K562 (cell line): ENCODE measurements at regions not wholly inside any gene's neighbourhood (a gene's known extent, or its start where the extent isn't known, plus 50 kb on each side); places are given as distances from the start of the nearest gene placed in this dataset.

Experiments
- ATAC-seq: fragments of 200-7000 bp; cut with Tn5 transposase; 3 replicates; pipeline ENCODE4 v1.9.1; 2020; ENCODE audit warnings: moderate library complexity
- BruUV-seq: library from RNA; stranded (reverse); fragments of 400-500 nt; replicated peaks from 2 replicates; lab custom pipeline; 2021; lab: Mats Ljungman, UMichigan
- CTCF ChIA-PET: fragments of 300-600 bp; formaldehyde crosslinking; extraction: SDS; loops from one replicate; lab custom pipeline; 2021; ENCODE audit warnings: low intra/inter-chr PET ratio; lab: Yijun Ruan, JAX
- POLR2A ChIA-PET: fragments of 300-600, 350-650 bp; sonication (Branson Sonifier 250); formaldehyde crosslinking; extraction: SDS; loops from one replicate; lab custom pipeline; 2021; ENCODE audit warnings: antibody characterized with exemption, inconsistent platforms; lab: Yijun Ruan, JAX
- DNase-seq, 4 experiments: peaks; one replicate each; pipeline versions ENCODE4 v3.0.0 to v3.0.0-alpha.2; 2011 to 2018; ENCODE audit warnings: low spot score in 3 of 4, mixed read lengths in 3 of 4; ENCODE audit errors: extremely low read depth in 1 of 4
- FAIRE-seq: peaks from 2 replicates; lab custom pipeline; 2011; peaks lifted over from hg19 to GRCh38; lab: Jason Lieb, UNC
- H2AFZ ChIP-seq: 2 replicates; pipeline ENCODE4 v1.6.0; 2011; ENCODE audit warnings: low read depth, low read length, control low read depth, inconsistent platforms
- H3K27ac ChIP-seq: fragments of 200-600 bp; 3 replicates; pipeline ENCODE4 v1.8.0; 2011; ENCODE audit warnings: low read depth, mild to moderate bottlenecking, control low read depth, inconsistent platforms, low read length, moderate library complexity, mixed read lengths; ENCODE audit errors: extremely low read depth
- H3K27me3 ChIP-seq, 2 experiments: fragments of 300-600 bp in 1 of 2; 2 replicates in 1 of 2; 3 replicates in 1 of 2; pipeline versions ENCODE4 v1.6.0 to v1.8.0; 2011; ENCODE audit warnings: inconsistent platforms in 2 of 2, low read length in 2 of 2, mild to moderate bottlenecking in 1 of 2, mixed read lengths in 1 of 2, moderate library complexity in 1 of 2; ENCODE audit not compliant: control insufficient read depth in 2 of 2, insufficient read depth in 2 of 2
- H3K36me3 ChIP-seq: fragments of 300-600 bp; 3 replicates; pipeline ENCODE4 v1.8.0; 2011; ENCODE audit warnings: mild to moderate bottlenecking, low read length, inconsistent platforms; ENCODE audit not compliant: control insufficient read depth, insufficient read depth
- H3K4me1 ChIP-seq, 2 experiments: fragments of 200-600 bp in 1 of 2; replicated peaks in 1 of 2; 2 replicates in 1 of 2; 3 replicates in 1 of 2; pipeline versions ENCODE4 v1.5.1 to v1.8.0; 2011; ENCODE audit warnings: inconsistent platforms in 2 of 2, low read length in 2 of 2, mild to moderate bottlenecking in 1 of 2, mixed read lengths in 1 of 2, moderate library complexity in 1 of 2; ENCODE audit not compliant: control insufficient read depth in 2 of 2, insufficient read depth in 2 of 2
- H3K4me2 ChIP-seq: 2 replicates; pipeline ENCODE4 v1.6.1; 2011; ENCODE audit warnings: low read length, control low read depth, inconsistent platforms, mixed read lengths; ENCODE audit not compliant: insufficient read depth
- H3K4me3 ChIP-seq: fragments of 200-600 bp; sonication (generic), shearing (Covaris generic); 2 replicates; pipeline ENCODE4 v1.5.1; 2016; ENCODE audit warnings: control low read depth, inconsistent platforms
- H3K79me2 ChIP-seq: fragments of 200-600 bp; 3 replicates; pipeline ENCODE4 v1.8.0; 2011; ENCODE audit warnings: low read length, inconsistent platforms; ENCODE audit not compliant: control insufficient read depth, insufficient read depth
- H3K9ac ChIP-seq, 2 experiments: 2 replicates each; pipeline versions ENCODE4 v1.6.0 to v1.6.1; 2011; ENCODE audit warnings: low read depth in 2 of 2, low read length in 2 of 2, control low read depth in 1 of 2, inconsistent platforms in 1 of 2, mild to moderate bottlenecking in 1 of 2, mixed read lengths in 1 of 2; ENCODE audit not compliant: insufficient read depth in 1 of 2
- H3K9me1 ChIP-seq: one replicate; pipeline ENCODE4 v1.6.0; 2011; ENCODE audit warnings: inconsistent platforms, mild to moderate bottlenecking, low read length, moderate library complexity; ENCODE audit not compliant: control insufficient read depth, insufficient read depth
- H3K9me3 ChIP-seq: replicated peaks from 2 replicates; pipeline ENCODE4 v1.5.1; 2011; ENCODE audit warnings: low read depth, low read length, inconsistent platforms; ENCODE audit not compliant: control insufficient read depth, insufficient read depth
- H4K20me1 ChIP-seq: replicated peaks from 2 replicates; pipeline ENCODE4 v1.6.1; 2011; ENCODE audit warnings: low read length, inconsistent platforms, mixed read lengths; ENCODE audit not compliant: control insufficient read depth, insufficient read depth
- EP400 ChIP-seq: fragments of 450-650 bp; IDR thresholded peaks from 2 replicates; pipeline ENCODE4 v1.6.1; 2017; ENCODE audit warnings: antibody characterized with exemption, mild to moderate bottlenecking, moderate library complexity
- FOXK1 ChIP-seq: sonication (generic); formaldehyde crosslinking; IDR thresholded peaks from 2 replicates; pipeline ENCODE4 v1.8.0; 2022; ENCODE audit warnings: missing genetic modification reagents, mild to moderate bottlenecking, borderline replicate concordance
- HNRNPL ChIP-seq: fragments of 200-400 bp; formaldehyde crosslinking; IDR thresholded peaks from 2 replicates; pipeline ENCODE4 v1.6.1; 2017; ENCODE audit warnings: low read depth, mild to moderate bottlenecking, low read length
- KLF6 ChIP-seq: fragments of 250-450 bp; sonication (Bioruptor Pico); IDR thresholded peaks from 2 replicates; pipeline ENCODE4 v1.4.0; 2020; ENCODE audit warnings: mild to moderate bottlenecking, moderate library complexity, borderline replicate concordance
- MEIS2 ChIP-seq: fragments of 450-650 bp; IDR thresholded peaks from 2 replicates; pipeline ENCODE4 v1.6.1; 2014; ENCODE audit warnings: mild to moderate bottlenecking; ENCODE audit not compliant: partially characterized antibody
- MIER1 ChIP-seq: fragments of 450-650 bp; IDR thresholded peaks from 2 replicates; pipeline ENCODE4 v1.6.1; 2016; ENCODE audit warnings: antibody characterized with exemption, mild to moderate bottlenecking, low read depth
- RBM39 ChIP-seq: fragments of 200-400 bp; formaldehyde crosslinking; optimal IDR thresholded peaks from 2 replicates; pipeline ENCODE3; 2018; ENCODE audit warnings: low read depth, low read length
- TCF7L2 ChIP-seq: fragments of 150-350 bp; IDR thresholded peaks from 2 replicates; pipeline ENCODE4 v1.6.1; 2016; ENCODE audit warnings: low read depth, mild to moderate bottlenecking, low read length, moderate library complexity
- ZNF232 ChIP-seq: sonication (generic); formaldehyde crosslinking; IDR thresholded peaks from 2 replicates; pipeline ENCODE4 v1.8.0; 2022; ENCODE audit warnings: mild to moderate bottlenecking, missing genetic modification reagents
- ZNF316 ChIP-seq: fragments of 450-650 bp; IDR thresholded peaks from 2 replicates; pipeline ENCODE4 v1.6.1; 2016
- ZNF41 ChIP-seq: fragments of 250-450 bp; sonication (Bioruptor Pico); conservative IDR thresholded peaks from 2 replicates; pipeline ENCODE4 v1.4.0; 2020; ENCODE audit warnings: mild to moderate bottlenecking
- ZNF436 ChIP-seq: fragments of 250-450, 450-650 bp; sonication (Bioruptor Pico); formaldehyde crosslinking; IDR thresholded peaks from 2 replicates; pipeline ENCODE4 v1.7.0; 2020; ENCODE audit warnings: mild to moderate bottlenecking
- ZNF707 ChIP-seq: fragments of 250-450 bp; sonication (Bioruptor Pico); conservative IDR thresholded peaks from 2 replicates; pipeline ENCODE4 v1.8.0; 2022; ENCODE audit warnings: inconsistent platforms, mild to moderate bottlenecking, moderate library complexity
- ZSCAN29 ChIP-seq: fragments of 450-650 bp; IDR thresholded peaks from 2 replicates; pipeline ENCODE4 v1.6.1; 2017
- WGBS: fragments of 100-300 bp; shearing (Covaris generic); methylation state at CpG from one replicate; pipeline ENCODE4 v1.1.6; 2016; ENCODE audit warnings: low coverage, mixed read lengths; ENCODE audit not compliant: insufficient coverage; ENCODE audit errors: missing lambda C conversion rate; 5-methylcytosine and 5-hydroxymethylcytosine counted together
- in situ Hi-C: fragments of 300-500 bp; cut with MboI; formaldehyde crosslinking; loops from 4 replicates; pipeline ENCODE4 v1.15.0; 2018; ENCODE audit warnings: inconsistent platforms, mixed read lengths
- intact Hi-C: fragments of 100-400 bp; cut with micrococcal nuclease; formaldehyde crosslinking; loops from 2 replicates; pipeline ENCODE4 v1.14.2; 2022
- TF ChIP-seq, protein P1 (sequence below): fragments of 250-450 bp; sonication (Bioruptor Pico); IDR thresholded peaks from 2 replicates; pipeline ENCODE4 v1.8.0; 2021; ENCODE audit warnings: moderate library complexity, mild to moderate bottlenecking, inconsistent platforms
- TF ChIP-seq, protein P2 (sequence below), 2 experiments: fragments of 450-650 bp in 1 of 2; IDR thresholded peaks; 2 replicates each; pipeline ENCODE4 v1.6.1; 2011 to 2017; ENCODE audit warnings: low read depth in 2 of 2, antibody characterized with exemption in 1 of 2, borderline replicate concordance in 1 of 2, low read length in 1 of 2, mild to moderate bottlenecking in 1 of 2, mixed read lengths in 1 of 2; ENCODE audit not compliant: control insufficient read depth in 1 of 2
- TF ChIP-seq, protein P3 (sequence below): fragments of 250-450 bp; sonication (Bioruptor Pico); IDR thresholded peaks from 2 replicates; pipeline ENCODE4 v1.5.0; 2022; ENCODE audit warnings: mild to moderate bottlenecking
- TF ChIP-seq, protein P4 (sequence below): fragments of 250-450 bp; sonication (Bioruptor Pico); IDR thresholded peaks from 2 replicates; pipeline ENCODE4 v1.8.0; 2022; ENCODE audit warnings: moderate library complexity, mild to moderate bottlenecking, inconsistent platforms

DNA sequence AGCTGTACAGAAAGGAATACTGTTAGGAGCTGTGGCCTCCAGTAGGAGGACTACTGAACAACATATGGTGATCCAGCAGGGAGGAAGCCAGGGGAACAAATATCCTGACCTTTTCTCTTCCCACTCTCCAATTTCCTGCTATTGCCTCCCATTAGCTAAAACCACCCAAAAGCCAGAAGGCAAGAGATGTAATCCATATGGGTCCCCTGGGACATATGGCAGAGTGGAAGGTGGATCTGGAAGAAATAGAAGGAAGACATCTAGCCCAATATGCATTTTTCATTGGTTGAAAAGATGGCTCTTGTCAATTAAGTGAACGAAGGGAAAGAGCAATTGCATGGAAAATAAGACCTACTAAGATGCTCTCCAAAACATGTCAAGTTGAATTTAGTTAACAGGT is 167.2 kb downstream of the CNTN3 start:
- no TSS peak for BruUV-seq
- Histone ChIP-seq H3K79me2 (no peaks in the 10 kb centered on the region), H3K27ac (no peak overlapping the region), H3K4me1 (no peaks in the 10 kb centered on the region), H3K36me3 (no peaks in the 10 kb centered on the region), H3K27me3 (no peaks in the 10 kb centered on the region), H3K4me2 (no peak overlapping the region), H3K9me1 (no peaks in the 10 kb centered on the region), H4K20me1 (no peaks in the 10 kb centered on the region), H3K4me3 (no peak overlapping the region), H3K9ac (no peak overlapping the region), H3K9me3 (no peaks in the 10 kb centered on the region), H2AFZ (no peak overlapping the region)
- intact Hi-C loops = no loop called here
- no peak for FAIRE-seq
- in situ Hi-C loops = no loop called here
- ChIA-PET CTCF (no interaction called here), POLR2A (no interaction called here)
- DNase-seq = no peak
- WGBS = 0% methylated on average over 1 of the region's 1 CpG
- ATAC-seq = no peak
- TF ChIP-seq ZSCAN29 (no peak), ZNF436 (CRISPR knock-in tag) (no peak), ZNF707 (CRISPR knock-in tag) (no peak), ZNF232 (CRISPR knock-in tag) (no peak), TCF7L2 (no peak), MEIS2 (no peak), MIER1 (no peak), RBM39 (no peak), KLF6 (CRISPR knock-in tag) (no peak), ZNF316 (no peak), EP400 (no peak), FOXK1 (CRISPR knock-in tag) (no peak), ZNF41 (no peak), HNRNPL (no peak)
- TF ChIP-seq, protein P1, sequence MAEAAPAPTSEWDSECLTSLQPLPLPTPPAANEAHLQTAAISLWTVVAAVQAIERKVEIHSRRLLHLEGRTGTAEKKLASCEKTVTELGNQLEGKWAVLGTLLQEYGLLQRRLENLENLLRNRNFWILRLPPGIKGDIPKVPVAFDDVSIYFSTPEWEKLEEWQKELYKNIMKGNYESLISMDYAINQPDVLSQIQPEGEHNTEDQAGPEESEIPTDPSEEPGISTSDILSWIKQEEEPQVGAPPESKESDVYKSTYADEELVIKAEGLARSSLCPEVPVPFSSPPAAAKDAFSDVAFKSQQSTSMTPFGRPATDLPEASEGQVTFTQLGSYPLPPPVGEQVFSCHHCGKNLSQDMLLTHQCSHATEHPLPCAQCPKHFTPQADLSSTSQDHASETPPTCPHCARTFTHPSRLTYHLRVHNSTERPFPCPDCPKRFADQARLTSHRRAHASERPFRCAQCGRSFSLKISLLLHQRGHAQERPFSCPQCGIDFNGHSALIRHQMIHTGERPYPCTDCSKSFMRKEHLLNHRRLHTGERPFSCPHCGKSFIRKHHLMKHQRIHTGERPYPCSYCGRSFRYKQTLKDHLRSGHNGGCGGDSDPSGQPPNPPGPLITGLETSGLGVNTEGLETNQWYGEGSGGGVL (CRISPR knock-in tag) = no peak
- TF ChIP-seq, protein P2, sequence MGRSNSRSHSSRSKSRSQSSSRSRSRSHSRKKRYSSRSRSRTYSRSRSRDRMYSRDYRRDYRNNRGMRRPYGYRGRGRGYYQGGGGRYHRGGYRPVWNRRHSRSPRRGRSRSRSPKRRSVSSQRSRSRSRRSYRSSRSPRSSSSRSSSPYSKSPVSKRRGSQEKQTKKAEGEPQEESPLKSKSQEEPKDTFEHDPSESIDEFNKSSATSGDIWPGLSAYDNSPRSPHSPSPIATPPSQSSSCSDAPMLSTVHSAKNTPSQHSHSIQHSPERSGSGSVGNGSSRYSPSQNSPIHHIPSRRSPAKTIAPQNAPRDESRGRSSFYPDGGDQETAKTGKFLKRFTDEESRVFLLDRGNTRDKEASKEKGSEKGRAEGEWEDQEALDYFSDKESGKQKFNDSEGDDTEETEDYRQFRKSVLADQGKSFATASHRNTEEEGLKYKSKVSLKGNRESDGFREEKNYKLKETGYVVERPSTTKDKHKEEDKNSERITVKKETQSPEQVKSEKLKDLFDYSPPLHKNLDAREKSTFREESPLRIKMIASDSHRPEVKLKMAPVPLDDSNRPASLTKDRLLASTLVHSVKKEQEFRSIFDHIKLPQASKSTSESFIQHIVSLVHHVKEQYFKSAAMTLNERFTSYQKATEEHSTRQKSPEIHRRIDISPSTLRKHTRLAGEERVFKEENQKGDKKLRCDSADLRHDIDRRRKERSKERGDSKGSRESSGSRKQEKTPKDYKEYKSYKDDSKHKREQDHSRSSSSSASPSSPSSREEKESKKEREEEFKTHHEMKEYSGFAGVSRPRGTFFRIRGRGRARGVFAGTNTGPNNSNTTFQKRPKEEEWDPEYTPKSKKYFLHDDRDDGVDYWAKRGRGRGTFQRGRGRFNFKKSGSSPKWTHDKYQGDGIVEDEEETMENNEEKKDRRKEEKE (IDR thresholded peaks at IDR 0.05; ENCODE audit: borderline replicate concordance in 1 of 2, control insufficient read depth in 1 of 2, low read depth in 2 of 2, low read length in 1 of 2) = no peak
- TF ChIP-seq, protein P3, sequence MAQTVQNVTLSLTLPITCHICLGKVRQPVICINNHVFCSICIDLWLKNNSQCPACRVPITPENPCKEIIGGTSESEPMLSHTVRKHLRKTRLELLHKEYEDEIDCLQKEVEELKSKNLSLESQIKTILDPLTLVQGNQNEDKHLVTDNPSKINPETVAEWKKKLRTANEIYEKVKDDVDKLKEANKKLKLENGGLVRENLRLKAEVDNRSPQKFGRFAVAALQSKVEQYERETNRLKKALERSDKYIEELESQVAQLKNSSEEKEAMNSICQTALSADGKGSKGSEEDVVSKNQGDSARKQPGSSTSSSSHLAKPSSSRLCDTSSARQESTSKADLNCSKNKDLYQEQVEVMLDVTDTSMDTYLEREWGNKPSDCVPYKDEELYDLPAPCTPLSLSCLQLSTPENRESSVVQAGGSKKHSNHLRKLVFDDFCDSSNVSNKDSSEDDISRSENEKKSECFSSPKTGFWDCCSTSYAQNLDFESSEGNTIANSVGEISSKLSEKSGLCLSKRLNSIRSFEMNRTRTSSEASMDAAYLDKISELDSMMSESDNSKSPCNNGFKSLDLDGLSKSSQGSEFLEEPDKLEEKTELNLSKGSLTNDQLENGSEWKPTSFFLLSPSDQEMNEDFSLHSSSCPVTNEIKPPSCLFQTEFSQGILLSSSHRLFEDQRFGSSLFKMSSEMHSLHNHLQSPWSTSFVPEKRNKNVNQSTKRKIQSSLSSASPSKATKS (CRISPR knock-in tag) = no peak
- TF ChIP-seq, protein P4, sequence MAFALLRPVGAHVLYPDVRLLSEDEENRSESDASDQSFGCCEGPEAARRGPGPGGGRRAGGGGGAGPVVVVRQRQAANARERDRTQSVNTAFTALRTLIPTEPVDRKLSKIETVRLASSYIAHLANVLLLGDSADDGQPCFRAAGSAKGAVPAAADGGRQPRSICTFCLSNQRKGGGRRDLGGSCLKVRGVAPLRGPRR (CRISPR knock-in tag) = no peak
